ENCODE measurements at regions not wholly inside any gene's neighbourhood (a gene's known extent, or its start where the extent isn't known, plus 50 kb on each side); places are given as distances from the start of the nearest gene placed in this dataset.

- Histone ChIP-seq H3K4me1 (ENCODE audit: low read length) (peaks cover 8% of the 10 kb centered on the region), H3K9me2 (replicated peaks; ENCODE audit: insufficient read depth, low read length) (no peaks in the 10 kb centered on the region), H3K36me3 (replicated peaks; ENCODE audit: insufficient read depth, low read length) (no peaks in the 10 kb centered on the region), H3K9ac (ENCODE audit: low read length) (0 out of 2 replicates have a peak overlapping the region, but pooled peaks have one; percentile 25), H3K9me3 (replicated peaks; ENCODE audit: insufficient read depth, low read length) (no peaks in the 10 kb centered on the region), H3K4me3 (ENCODE audit: low read length) (peak overlapping the region; percentile 27; the same call in 1 of the 2 replicates), H3F3A (ENCODE audit: insufficient read depth, low read length) (no peaks in the 10 kb centered on the region), H2AFZ (ENCODE audit: low read length) (peak overlapping the region; percentile 67), H3K79me2 (ENCODE audit: low read length) (no peaks in the 10 kb centered on the region), H4K20me1 (ENCODE audit: insufficient read depth, low read length) (no peaks in the 10 kb centered on the region), H3K4me2 (ENCODE audit: low read depth, low read length) (peak overlapping the region; percentile 67), H3K27me3 (replicated peaks; ENCODE audit: insufficient read depth, low read length) (no peaks in the 10 kb centered on the region), H3K27ac (ENCODE audit: low read length) (no peak overlapping the region)
- TF ChIP-seq CTCF (IDR thresholded peaks at IDR 0.05; ENCODE audit: low read length) (peak; percentile 81), EZH2phosphoT487 (IDR thresholded peaks at IDR 0.05; ENCODE audit: low read length) (no peak)
- DNase-seq, result peak; percentile 91
These were observed 340.0 kb upstream of the MEX3C start for GRCh38 chr18:51537487-51537886.

- H3K4me1 ChIP-seq (ENCODE audit: low read length), result peaks cover 26% of the 10 kb centered on the region
- H3F3A ChIP-seq (ENCODE audit: insufficient read depth, low read length), result no peaks in the 10 kb centered on the region
- no peak overlapping the region for H2AFZ ChIP-seq (ENCODE audit: low read length)
- H4K20me1 ChIP-seq (ENCODE audit: insufficient read depth, low read length), result no peaks in the 10 kb centered on the region
- DNase-seq, result no peak
- H3K9me3 ChIP-seq (replicated peaks; ENCODE audit: insufficient read depth, low read length), result no peaks in the 10 kb centered on the region
- no peaks in the 10 kb centered on the region for H3K36me3 ChIP-seq (replicated peaks; ENCODE audit: insufficient read depth, low read length)
- no peak overlapping the region for H3K9ac ChIP-seq (ENCODE audit: low read length)
- H3K27ac ChIP-seq (ENCODE audit: low read length), result no peak overlapping the region
- no peak overlapping the region for H3K4me2 ChIP-seq (ENCODE audit: low read depth, low read length)
- H3K4me3 ChIP-seq (ENCODE audit: low read length), result no peak overlapping the region
- no peaks in the 10 kb centered on the region for H3K27me3 ChIP-seq (replicated peaks; ENCODE audit: insufficient read depth, low read length)
- no peak for TF ChIP-seq CTCF (IDR thresholded peaks at IDR 0.05; ENCODE audit: low read length)
- no peak for TF ChIP-seq EZH2phosphoT487 (IDR thresholded peaks at IDR 0.05; ENCODE audit: low read length)
- TF ChIP-seq EZH2 (optimal IDR thresholded peaks at IDR 0.05; ENCODE audit: low read depth, low read length), result no peak
- no peaks in the 10 kb centered on the region for H3K9me2 ChIP-seq (replicated peaks; ENCODE audit: insufficient read depth, low read length)
- H3K79me2 ChIP-seq (ENCODE audit: low read length), result no peaks in the 10 kb centered on the region
These were observed 343.1 kb upstream of the MEX3C start for GRCh38 chr18:51540562-51540961.

- H3K36me3 ChIP-seq (replicated peaks; ENCODE audit: insufficient read depth, low read length), result no peaks in the 10 kb centered on the region
- H3K27ac ChIP-seq (ENCODE audit: low read length), result no peak overlapping the region
- H3K4me2 ChIP-seq (ENCODE audit: low read depth, low read length), result no peak overlapping the region
- no peaks in the 10 kb centered on the region for H3K9me2 ChIP-seq (replicated peaks; ENCODE audit: insufficient read depth, low read length)
- no peak overlapping the region for H3K4me3 ChIP-seq (ENCODE audit: low read length)
- H3F3A ChIP-seq (ENCODE audit: insufficient read depth, low read length), result no peaks in the 10 kb centered on the region
- no peak overlapping the region for H2AFZ ChIP-seq (ENCODE audit: low read length)
- H3K4me1 ChIP-seq (ENCODE audit: low read length), result peaks cover 26% of the 10 kb centered on the region
- H4K20me1 ChIP-seq (ENCODE audit: insufficient read depth, low read length), result no peaks in the 10 kb centered on the region
- TF ChIP-seq EZH2phosphoT487 (IDR thresholded peaks at IDR 0.05; ENCODE audit: low read length) (no peak), EZH2 (optimal IDR thresholded peaks at IDR 0.05; ENCODE audit: low read depth, low read length) (no peak), CTCF (IDR thresholded peaks at IDR 0.05; ENCODE audit: low read length) (no peak)
- H3K27me3 ChIP-seq (replicated peaks; ENCODE audit: insufficient read depth, low read length), result no peaks in the 10 kb centered on the region
- no peak overlapping the region for H3K9ac ChIP-seq (ENCODE audit: low read length)
- H3K9me3 ChIP-seq (replicated peaks; ENCODE audit: insufficient read depth, low read length), result no peaks in the 10 kb centered on the region
- no peaks in the 10 kb centered on the region for H3K79me2 ChIP-seq (ENCODE audit: low read length)
- DNase-seq, result no peak
These were observed 343.7 kb upstream of the MEX3C start for GRCh38 chr18:51541230-51541629.
